ENCODE measurements at regions not wholly inside any gene's neighbourhood (a gene's known extent, or its start where the extent isn't known, plus 50 kb on each side); places are given as distances from the start of the nearest gene placed in this dataset.

GRCh38 chr4:138448169-138448568 is 206.0 kb upstream of the SLC7A11 start:
- TF ChIP-seq, protein P1, sequence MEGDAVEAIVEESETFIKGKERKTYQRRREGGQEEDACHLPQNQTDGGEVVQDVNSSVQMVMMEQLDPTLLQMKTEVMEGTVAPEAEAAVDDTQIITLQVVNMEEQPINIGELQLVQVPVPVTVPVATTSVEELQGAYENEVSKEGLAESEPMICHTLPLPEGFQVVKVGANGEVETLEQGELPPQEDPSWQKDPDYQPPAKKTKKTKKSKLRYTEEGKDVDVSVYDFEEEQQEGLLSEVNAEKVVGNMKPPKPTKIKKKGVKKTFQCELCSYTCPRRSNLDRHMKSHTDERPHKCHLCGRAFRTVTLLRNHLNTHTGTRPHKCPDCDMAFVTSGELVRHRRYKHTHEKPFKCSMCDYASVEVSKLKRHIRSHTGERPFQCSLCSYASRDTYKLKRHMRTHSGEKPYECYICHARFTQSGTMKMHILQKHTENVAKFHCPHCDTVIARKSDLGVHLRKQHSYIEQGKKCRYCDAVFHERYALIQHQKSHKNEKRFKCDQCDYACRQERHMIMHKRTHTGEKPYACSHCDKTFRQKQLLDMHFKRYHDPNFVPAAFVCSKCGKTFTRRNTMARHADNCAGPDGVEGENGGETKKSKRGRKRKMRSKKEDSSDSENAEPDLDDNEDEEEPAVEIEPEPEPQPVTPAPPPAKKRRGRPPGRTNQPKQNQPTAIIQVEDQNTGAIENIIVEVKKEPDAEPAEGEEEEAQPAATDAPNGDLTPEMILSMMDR (conservative IDR thresholded peaks at IDR 0.05; ENCODE audit: low read depth, low read length): no peak
- TF ChIP-seq EZH2 (IDR thresholded peaks at IDR 0.05; ENCODE audit: low read length, unreplicated experiment) (no peak), EZH2phosphoT487 (IDR thresholded peaks at IDR 0.05; ENCODE audit: borderline replicate concordance, low read length) (no peak)

Measured in PC-3 (cell line).